IMR-90 (cell line): ENCODE measurements at regions not wholly inside any gene's neighbourhood (a gene's known extent, or its start where the extent isn't known, plus 50 kb on each side); places are given as distances from the start of the nearest gene placed in this dataset.

Source experiments
- ATAC-seq: fragments of 200-7000 bp; cut with Tn5 transposase; 2 replicates; pipeline ENCODE4 v1.9.1; 2020; ENCODE audit warnings: low read depth, mild to moderate bottlenecking, moderate library complexity
- BruUV-seq: library from RNA; stranded (reverse); fragments of 400-500 nt; replicated peaks from 2 replicates; lab custom pipeline; 2021; lab: Mats Ljungman, UMichigan
- CTCF ChIA-PET: fragments of 300-600 bp; formaldehyde crosslinking; extraction: SDS; loops from one replicate; lab custom pipeline; 2021; ENCODE audit warnings: antibody characterized with exemption; lab: Yijun Ruan, JAX
- POLR2A ChIA-PET: fragments of 300-600 bp; sonication (Branson Sonifier 250); formaldehyde crosslinking; loops from one replicate; lab custom pipeline; 2022; ENCODE audit warnings: antibody characterized with exemption; ENCODE audit not compliant: unreplicated experiment; lab: Charles Lee
- DNase-seq: peaks from one replicate; pipeline ENCODE4 v3.0.0; 2013
- H2AFZ ChIP-seq: replicated peaks from 2 replicates; pipeline ENCODE3; 2013; ENCODE audit warnings: low read length, mild to moderate bottlenecking; ENCODE audit not compliant: poor library complexity
- H2AK5ac ChIP-seq: 2 replicates; pipeline ENCODE4 v1.6.1; 2013; ENCODE audit warnings: low read depth, low read length, inconsistent platforms
- H2AK9ac ChIP-seq: replicated peaks from 2 replicates; pipeline ENCODE3; 2013; ENCODE audit warnings: mild to moderate bottlenecking, low read depth, low read length, moderate library complexity; ENCODE audit not compliant: poor library complexity
- H2BK120ac ChIP-seq: 2 replicates; pipeline ENCODE4 v1.6.1; 2013; ENCODE audit warnings: low read depth, low read length, inconsistent platforms
- H2BK15ac ChIP-seq: 3 replicates; pipeline ENCODE4 v1.6.1; 2013; ENCODE audit warnings: low read depth, low read length, inconsistent platforms
- H2BK20ac ChIP-seq: 2 replicates; pipeline ENCODE4 v1.6.1; 2013; ENCODE audit warnings: low read depth, mild to moderate bottlenecking, inconsistent platforms, low read length, moderate library complexity
- H2BK5ac ChIP-seq: 2 replicates; pipeline ENCODE4 v1.6.1; 2013; ENCODE audit warnings: mild to moderate bottlenecking, low read depth, low read length, inconsistent platforms; ENCODE audit not compliant: poor library complexity, severe bottlenecking
- H3K14ac ChIP-seq: replicated peaks from 2 replicates; pipeline ENCODE4 v1.6.1; 2013; ENCODE audit warnings: low read depth, low read length, inconsistent platforms
- H3K18ac ChIP-seq: 2 replicates; pipeline ENCODE4 v1.6.1; 2013; ENCODE audit warnings: low read depth, low read length, control low read depth
- H3K23ac ChIP-seq: 2 replicates; pipeline ENCODE4 v1.6.1; 2013; ENCODE audit warnings: low read depth, low read length, inconsistent platforms
- H3K27ac ChIP-seq: 2 replicates; pipeline ENCODE4 v1.5.1; 2013; ENCODE audit warnings: mild to moderate bottlenecking, control low read depth, low read length; ENCODE audit not compliant: insufficient read depth
- H3K27me3 ChIP-seq: 2 replicates; pipeline ENCODE4 v1.6.1; 2013; ENCODE audit warnings: low read length; ENCODE audit not compliant: control insufficient read depth, insufficient read depth
- H3K36me3 ChIP-seq: 2 replicates; pipeline ENCODE4 v1.6.1; 2013; ENCODE audit warnings: low read length, mixed read lengths; ENCODE audit not compliant: control insufficient read depth, insufficient read depth
- H3K4ac ChIP-seq: 2 replicates; pipeline ENCODE4 v1.6.1; 2013; ENCODE audit warnings: low read depth, low read length, inconsistent platforms
- H3K4me1 ChIP-seq: 2 replicates; pipeline ENCODE4 v1.6.1; 2013; ENCODE audit warnings: low read length, mixed read lengths; ENCODE audit not compliant: control insufficient read depth, insufficient read depth
- H3K4me2 ChIP-seq: 2 replicates; pipeline ENCODE4 v1.6.1; 2013; ENCODE audit warnings: low read depth, mild to moderate bottlenecking, control low read depth, low read length, moderate library complexity
- H3K4me3 ChIP-seq: 2 replicates; pipeline ENCODE4 v1.5.1; 2013; ENCODE audit warnings: low read depth, mild to moderate bottlenecking, control low read depth, low read length, moderate library complexity; ENCODE audit not compliant: insufficient read depth
- H3K56ac ChIP-seq: 2 replicates; pipeline ENCODE4 v1.6.1; 2013; ENCODE audit warnings: low read length, inconsistent platforms; ENCODE audit not compliant: insufficient read depth; ENCODE audit errors: extremely low read depth
- H3K79me1 ChIP-seq, 2 experiments: 2 replicates each; pipeline ENCODE4 v1.6.1; 2013; ENCODE audit warnings: low read length in 2 of 2, inconsistent platforms in 1 of 2, low read depth in 1 of 2
- H3K9ac ChIP-seq: 2 replicates; pipeline ENCODE4 v1.6.1; 2013; ENCODE audit warnings: low read depth, low read length, control low read depth
- H3K9me1 ChIP-seq: 2 replicates; pipeline ENCODE4 v1.6.1; 2013; ENCODE audit warnings: low read length, inconsistent platforms; ENCODE audit not compliant: insufficient read depth
- H3K9me3 ChIP-seq: 2 replicates; pipeline ENCODE4 v1.6.1; 2013; ENCODE audit warnings: low read length; ENCODE audit not compliant: control insufficient read depth, insufficient read depth
- H4K20me1 ChIP-seq: 2 replicates; pipeline ENCODE4 v1.6.1; 2013; ENCODE audit warnings: low read length, inconsistent platforms; ENCODE audit not compliant: insufficient read depth
- H4K5ac ChIP-seq: 2 replicates; pipeline ENCODE4 v1.6.1; 2013; ENCODE audit warnings: mild to moderate bottlenecking, low read depth, low read length, control low read depth
- H4K8ac ChIP-seq, 2 experiments: 2 replicates each; pipeline ENCODE4 v1.6.1; 2013; ENCODE audit warnings: low read depth in 2 of 2, low read length in 2 of 2, control low read depth in 1 of 2, inconsistent platforms in 1 of 2
- H4K91ac ChIP-seq: 2 replicates; pipeline ENCODE4 v1.6.1; 2013; ENCODE audit warnings: low read depth, low read length, inconsistent platforms; ENCODE audit not compliant: insufficient read depth
- BHLHE40 ChIP-seq: fragments of 150-350 bp; IDR thresholded peaks from 2 replicates; pipeline ENCODE4 v1.6.1; 2016; ENCODE audit warnings: mild to moderate bottlenecking, low read depth, low read length
- CEBPB ChIP-seq: IDR thresholded peaks from 2 replicates; pipeline ENCODE4 v1.6.1; 2012; ENCODE audit warnings: low read depth, low read length, improper control_type of control experiment
- ELK1 ChIP-seq: fragments of 150-350 bp; IDR thresholded peaks from 2 replicates; pipeline ENCODE4 v1.6.1; 2016; ENCODE audit warnings: low read depth, mild to moderate bottlenecking, low read length, moderate library complexity, borderline replicate concordance
- FOS ChIP-seq: fragments of 150-350 bp; IDR thresholded peaks from 2 replicates; pipeline ENCODE4 v1.6.1; 2016; ENCODE audit warnings: low read depth, low read length
- MXI1 ChIP-seq: IDR thresholded peaks from 2 replicates; pipeline ENCODE4 v1.6.1; 2012; ENCODE audit warnings: low read depth, mild to moderate bottlenecking, low read length, moderate library complexity, borderline replicate concordance
- NFE2L2 ChIP-seq: fragments of 150-350 bp; IDR thresholded peaks from 2 replicates; pipeline ENCODE4 v1.6.1; 2016; ENCODE audit warnings: low read depth, mild to moderate bottlenecking, low read length
- SMC3 ChIP-seq: fragments of 150-350 bp; IDR thresholded peaks from 2 replicates; pipeline ENCODE4 v1.6.1; 2016; ENCODE audit warnings: low read depth, mild to moderate bottlenecking, antibody characterized with exemption, low read length, moderate library complexity
- USF2 ChIP-seq: fragments of 150-350 bp; IDR thresholded peaks from 2 replicates; pipeline ENCODE4 v1.6.1; 2017; ENCODE audit warnings: mild to moderate bottlenecking, antibody characterized with exemption, low read length, low read depth
- whole genome bisulfite sequencing, 2 experiments: methylation state at CpG; one replicate each; pipeline versions ENCODE4 v1.1.5 to v1.1.7; 2013; ENCODE audit warnings: missing lambda C conversion rate in 2 of 2; ENCODE audit not compliant: insufficient read length in 1 of 2; ENCODE audit errors: extremely low coverage in 2 of 2; 5-methylcytosine and 5-hydroxymethylcytosine counted together
- dilution Hi-C: fragments of 300-500 bp; cut with HindIII; formaldehyde crosslinking; loops from one replicate; pipeline ENCODE4 v1.14.3; 2018; ENCODE audit warnings: low sequenced_read_pairs; ENCODE audit not compliant: unreplicated experiment
- in situ Hi-C: fragments of 300-500 bp; cut with MboI; formaldehyde crosslinking; loops from 3 replicates; pipeline ENCODE4 v1.14.3; 2019; ENCODE audit warnings: low sequenced_read_pairs, inconsistent platforms, mixed read lengths
- intact Hi-C: fragments of 100-400 bp; cut with micrococcal nuclease; formaldehyde crosslinking; loops from 2 replicates; pipeline ENCODE4 v1.10.0; 2022
- TF ChIP-seq, protein P1 (sequence below): conservative IDR thresholded peaks from 2 replicates; pipeline ENCODE4 v1.5.1; 2012; ENCODE audit warnings: mild to moderate bottlenecking, low read depth, low read length, improper control_type of control experiment

GRCh38 chr10:113988535-113988934 is 55.1 kb upstream of the ADRB1 start:
- Histone ChIP-seq H2BK120ac (no peak overlapping the region), H4K91ac (no peak overlapping the region), H3K9ac (no peak overlapping the region), H2BK15ac (no peak overlapping the region), H4K5ac (no peak overlapping the region), H3K4ac (no peak overlapping the region), H3K18ac (no peak overlapping the region), H3K27me3 (peaks cover 11% of the 10 kb centered on the region), H4K8ac (no peak overlapping the region), H3K36me3 (no peaks in the 10 kb centered on the region), H3K23ac (no peak overlapping the region), H2AK9ac (no peak overlapping the region), H2AFZ (no peak overlapping the region), H2BK20ac (no peak overlapping the region), H2BK5ac (no peak overlapping the region), H3K14ac (no peak overlapping the region), H4K20me1 (no peaks in the 10 kb centered on the region), H3K27ac (no peak overlapping the region), H2AK5ac (no peak overlapping the region), H3K9me1 (no peaks in the 10 kb centered on the region), H3K4me2 (no peak overlapping the region), H3K56ac (no peak overlapping the region), H3K4me3 (no peak overlapping the region), H3K79me1 (no peaks in the 10 kb centered on the region), H3K9me3 (no peaks in the 10 kb centered on the region), H3K4me1 (no peaks in the 10 kb centered on the region)
- intact Hi-C loops (no loop called here), dilution Hi-C loops (no loop called here), in situ Hi-C loops (no loop called here)
- DNase-seq: no peak
- TF ChIP-seq, protein P1, sequence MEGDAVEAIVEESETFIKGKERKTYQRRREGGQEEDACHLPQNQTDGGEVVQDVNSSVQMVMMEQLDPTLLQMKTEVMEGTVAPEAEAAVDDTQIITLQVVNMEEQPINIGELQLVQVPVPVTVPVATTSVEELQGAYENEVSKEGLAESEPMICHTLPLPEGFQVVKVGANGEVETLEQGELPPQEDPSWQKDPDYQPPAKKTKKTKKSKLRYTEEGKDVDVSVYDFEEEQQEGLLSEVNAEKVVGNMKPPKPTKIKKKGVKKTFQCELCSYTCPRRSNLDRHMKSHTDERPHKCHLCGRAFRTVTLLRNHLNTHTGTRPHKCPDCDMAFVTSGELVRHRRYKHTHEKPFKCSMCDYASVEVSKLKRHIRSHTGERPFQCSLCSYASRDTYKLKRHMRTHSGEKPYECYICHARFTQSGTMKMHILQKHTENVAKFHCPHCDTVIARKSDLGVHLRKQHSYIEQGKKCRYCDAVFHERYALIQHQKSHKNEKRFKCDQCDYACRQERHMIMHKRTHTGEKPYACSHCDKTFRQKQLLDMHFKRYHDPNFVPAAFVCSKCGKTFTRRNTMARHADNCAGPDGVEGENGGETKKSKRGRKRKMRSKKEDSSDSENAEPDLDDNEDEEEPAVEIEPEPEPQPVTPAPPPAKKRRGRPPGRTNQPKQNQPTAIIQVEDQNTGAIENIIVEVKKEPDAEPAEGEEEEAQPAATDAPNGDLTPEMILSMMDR: no peak
- no peak for TF ChIP-seq ELK1
- no peak for TF ChIP-seq BHLHE40
- no peak for TF ChIP-seq USF2
- no peak for TF ChIP-seq NFE2L2
- no peak for TF ChIP-seq MXI1
- TF ChIP-seq SMC3: no peak
- TF ChIP-seq FOS: no peak
- TF ChIP-seq CEBPB: no peak
- no TSS peak for BruUV-seq
- no CpG with 5 or more reads among the region's 3 CpGs for WGBS, 2 experiments
- POLR2A ChIA-PET: no interaction called here
- CTCF ChIA-PET: no interaction called here
- ATAC-seq: no peak
